ENCODE measurements at regions not wholly inside any gene's neighbourhood (a gene's known extent, or its start where the extent isn't known, plus 50 kb on each side); places are given as distances from the start of the nearest gene placed in this dataset.

- ATAC-seq (ENCODE audit: low read depth) = no peak
- Mint-ChIP-seq H3K4me1 (no peaks in the 10 kb centered on the region), H3K27ac (no peak overlapping the region), H3K27me3 (no peaks in the 10 kb centered on the region), H3K4me3 (no peak overlapping the region), H3K9me3 (peaks cover 1% of the 10 kb centered on the region), H3K36me3 (no peaks in the 10 kb centered on the region)
- DNase-seq (ENCODE audit: low spot score in 2 of 2) = no peak
These were observed 995.7 kb downstream of the CDH18 start for GRCh38 chr5:18992264-18992663.

DNA sequence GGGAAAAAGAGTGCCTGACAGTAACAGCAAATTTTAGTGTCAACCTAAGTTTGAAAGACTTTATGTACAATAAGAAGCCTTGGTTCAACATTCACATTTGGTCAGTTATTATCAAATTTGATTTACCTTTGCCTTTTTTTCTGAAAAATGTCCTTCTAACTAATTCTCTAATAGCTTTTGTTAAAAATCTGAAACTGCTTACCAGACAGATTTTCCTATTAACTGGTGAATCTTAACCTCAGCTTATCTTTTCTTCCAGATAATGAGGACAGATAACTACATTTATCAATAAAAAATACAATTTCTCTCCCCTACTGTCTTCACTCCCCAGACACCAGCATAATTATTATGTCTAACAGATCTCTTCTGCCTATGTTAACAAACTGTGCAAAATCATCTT lies 988.5 kb downstream of the CDH18 start:
- Mint-ChIP-seq H3K27me3 (no peaks in the 10 kb centered on the region), H3K4me3 (no peak overlapping the region), H3K36me3 (no peaks in the 10 kb centered on the region), H3K27ac (no peak overlapping the region), H3K9me3 (peaks cover 3% of the 10 kb centered on the region), H3K4me1 (no peaks in the 10 kb centered on the region)
- DNase-seq (ENCODE audit: low spot score in 2 of 2) (no peak), ATAC-seq (ENCODE audit: low read depth) (no peak)

- Mint-ChIP-seq H3K27me3 (no peaks in the 10 kb centered on the region), H3K9me3 (peaks cover 7% of the 10 kb centered on the region), H3K4me3 (no peak overlapping the region), H3K4me1 (no peaks in the 10 kb centered on the region), H3K27ac (no peak overlapping the region), H3K36me3 (no peaks in the 10 kb centered on the region)
- ATAC-seq (ENCODE audit: low read depth) (no peak), DNase-seq (ENCODE audit: low spot score in 2 of 2) (no peak)
These were observed 986.9 kb downstream of the CDH18 start for GRCh38 chr5:19001054-19001453.

DNA sequence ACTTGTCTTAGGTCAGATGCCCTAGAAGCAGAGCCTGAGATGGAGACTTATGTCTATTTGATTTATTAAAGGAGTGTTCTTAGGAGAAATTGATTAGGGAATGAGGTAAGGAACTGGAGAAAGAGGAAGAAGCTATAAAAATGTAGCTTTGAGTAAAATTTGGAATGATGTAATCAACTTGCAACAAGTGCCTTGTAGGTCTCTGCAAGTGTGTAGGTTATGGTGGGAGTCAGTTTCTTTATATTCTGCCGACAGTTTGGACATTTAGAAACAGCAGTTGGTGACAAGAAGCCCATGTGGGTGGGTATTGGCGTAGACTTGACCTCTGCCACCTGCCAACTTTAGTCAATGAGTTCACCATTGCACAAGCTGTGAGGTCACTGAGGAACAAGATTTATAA lies 986.5 kb downstream of the CDH18 start:
- no peaks in the 10 kb centered on the region for H3K27me3 Mint-ChIP-seq
- no peaks in the 10 kb centered on the region for H3K4me1 Mint-ChIP-seq
- ATAC-seq (ENCODE audit: low read depth) (no peak), DNase-seq (ENCODE audit: low spot score in 2 of 2) (no peak)
- H3K9me3 Mint-ChIP-seq = peaks cover 7% of the 10 kb centered on the region
- H3K4me3 Mint-ChIP-seq = no peak overlapping the region
- H3K36me3 Mint-ChIP-seq = no peaks in the 10 kb centered on the region
- no peak overlapping the region for H3K27ac Mint-ChIP-seq

DNA sequence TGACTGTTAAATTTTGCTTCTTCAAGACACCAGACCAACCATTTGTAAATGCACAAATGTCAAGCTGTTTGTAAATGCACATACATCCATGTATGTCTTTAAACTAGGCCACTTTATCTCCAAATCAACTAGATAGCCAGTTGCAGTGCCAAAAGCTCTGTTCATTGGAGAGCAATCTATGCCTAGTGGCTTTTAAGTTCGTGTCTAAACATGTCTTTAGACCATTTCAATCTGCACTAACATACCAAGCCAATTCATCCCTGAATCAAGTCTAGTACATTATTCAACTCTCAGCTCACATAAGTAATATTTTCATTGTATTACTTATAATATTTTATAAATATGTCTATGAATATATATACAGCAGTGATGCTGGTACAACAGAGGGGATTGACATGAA lies 985.9 kb downstream of the CDH18 start:
- DNase-seq (ENCODE audit: low spot score in 2 of 2) = no peak
- no peak for ATAC-seq (ENCODE audit: low read depth)
- no peaks in the 10 kb centered on the region for H3K4me1 Mint-ChIP-seq
- peaks cover 7% of the 10 kb centered on the region for H3K9me3 Mint-ChIP-seq
- no peaks in the 10 kb centered on the region for H3K27me3 Mint-ChIP-seq
- H3K36me3 Mint-ChIP-seq = no peaks in the 10 kb centered on the region
- H3K4me3 Mint-ChIP-seq = no peak overlapping the region
- no peak overlapping the region for H3K27ac Mint-ChIP-seq

GRCh38 chr5:19018822-19019221 lies 969.2 kb downstream of the CDH18 start:
- H3K4me1 Mint-ChIP-seq = no peaks in the 10 kb centered on the region
- no peaks in the 10 kb centered on the region for H3K36me3 Mint-ChIP-seq
- no peaks in the 10 kb centered on the region for H3K27me3 Mint-ChIP-seq
- no peak overlapping the region for H3K4me3 Mint-ChIP-seq
- no peak for ATAC-seq (ENCODE audit: low read depth)
- DNase-seq (ENCODE audit: low spot score in 2 of 2) = no peak
- H3K27ac Mint-ChIP-seq = no peak overlapping the region
- no peaks in the 10 kb centered on the region for H3K9me3 Mint-ChIP-seq

DNA sequence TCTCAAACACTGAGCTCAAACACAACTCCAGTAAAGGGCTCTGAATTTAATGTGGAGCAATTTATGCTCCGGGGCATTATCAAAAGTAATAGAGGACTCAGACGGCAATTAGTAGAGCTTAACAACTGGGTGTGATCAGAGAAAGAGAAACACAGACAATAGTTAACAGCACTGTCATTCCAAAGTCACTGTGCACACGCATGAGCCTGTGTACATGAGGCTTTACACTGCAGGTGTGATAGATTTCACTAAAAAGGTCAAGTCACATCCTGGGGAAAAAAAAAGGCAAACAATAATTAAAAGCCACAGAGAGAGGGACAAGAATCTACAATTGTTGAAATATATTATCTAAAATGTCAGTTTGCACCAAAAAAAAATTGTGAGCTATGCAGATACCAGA lies 956.5 kb downstream of the CDH18 start:
- Mint-ChIP-seq H3K9me3 (no peaks in the 10 kb centered on the region), H3K27me3 (no peaks in the 10 kb centered on the region), H3K27ac (no peak overlapping the region), H3K4me3 (no peak overlapping the region), H3K4me1 (no peaks in the 10 kb centered on the region), H3K36me3 (no peaks in the 10 kb centered on the region)
- ATAC-seq (ENCODE audit: low read depth) (no peak), DNase-seq (ENCODE audit: low spot score in 2 of 2) (no peak)

GRCh38 chr5:19035816-19036215 lies 952.2 kb downstream of the CDH18 start:
- Mint-ChIP-seq H3K36me3 (no peaks in the 10 kb centered on the region), H3K27me3 (no peaks in the 10 kb centered on the region), H3K4me3 (no peak overlapping the region), H3K4me1 (no peaks in the 10 kb centered on the region), H3K27ac (no peak overlapping the region), H3K9me3 (no peaks in the 10 kb centered on the region)
- DNase-seq (ENCODE audit: low spot score in 2 of 2) (no peak), ATAC-seq (ENCODE audit: low read depth) (no peak)

DNA sequence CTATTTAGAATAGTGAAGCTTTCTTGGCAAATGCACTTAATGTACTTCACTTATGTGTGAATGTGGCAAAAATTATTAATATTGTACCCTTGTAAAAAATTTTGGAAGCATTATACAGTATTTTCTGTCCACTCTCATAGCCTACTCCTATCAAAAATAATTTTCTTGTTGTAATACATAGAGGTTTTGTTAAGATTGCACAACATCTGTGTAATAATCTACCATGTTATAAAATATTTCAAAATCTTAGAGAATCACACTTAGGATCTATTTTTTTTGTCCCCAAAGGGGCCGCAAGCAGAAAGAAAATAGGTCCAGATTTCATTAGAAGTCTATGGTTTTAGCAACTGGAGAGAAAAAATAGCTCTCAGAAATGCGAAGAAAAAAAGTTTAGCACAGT lies 945.9 kb downstream of the CDH18 start:
- Mint-ChIP-seq H3K4me3 (no peak overlapping the region), H3K9me3 (peaks cover 3% of the 10 kb centered on the region), H3K4me1 (no peaks in the 10 kb centered on the region), H3K27ac (no peak overlapping the region), H3K36me3 (no peaks in the 10 kb centered on the region), H3K27me3 (no peaks in the 10 kb centered on the region)
- no peak for ATAC-seq (ENCODE audit: low read depth)
- DNase-seq (ENCODE audit: low spot score in 2 of 2) = no peak

- DNase-seq (ENCODE audit: low spot score in 2 of 2) = no peak
- no peak for ATAC-seq (ENCODE audit: low read depth)
- Mint-ChIP-seq H3K27me3 (no peaks in the 10 kb centered on the region), H3K4me3 (no peak overlapping the region), H3K9me3 (peaks cover 3% of the 10 kb centered on the region), H3K36me3 (no peaks in the 10 kb centered on the region), H3K27ac (no peak overlapping the region), H3K4me1 (no peaks in the 10 kb centered on the region)
These were observed 943.7 kb downstream of the CDH18 start for GRCh38 chr5:19044311-19044710.

DNA sequence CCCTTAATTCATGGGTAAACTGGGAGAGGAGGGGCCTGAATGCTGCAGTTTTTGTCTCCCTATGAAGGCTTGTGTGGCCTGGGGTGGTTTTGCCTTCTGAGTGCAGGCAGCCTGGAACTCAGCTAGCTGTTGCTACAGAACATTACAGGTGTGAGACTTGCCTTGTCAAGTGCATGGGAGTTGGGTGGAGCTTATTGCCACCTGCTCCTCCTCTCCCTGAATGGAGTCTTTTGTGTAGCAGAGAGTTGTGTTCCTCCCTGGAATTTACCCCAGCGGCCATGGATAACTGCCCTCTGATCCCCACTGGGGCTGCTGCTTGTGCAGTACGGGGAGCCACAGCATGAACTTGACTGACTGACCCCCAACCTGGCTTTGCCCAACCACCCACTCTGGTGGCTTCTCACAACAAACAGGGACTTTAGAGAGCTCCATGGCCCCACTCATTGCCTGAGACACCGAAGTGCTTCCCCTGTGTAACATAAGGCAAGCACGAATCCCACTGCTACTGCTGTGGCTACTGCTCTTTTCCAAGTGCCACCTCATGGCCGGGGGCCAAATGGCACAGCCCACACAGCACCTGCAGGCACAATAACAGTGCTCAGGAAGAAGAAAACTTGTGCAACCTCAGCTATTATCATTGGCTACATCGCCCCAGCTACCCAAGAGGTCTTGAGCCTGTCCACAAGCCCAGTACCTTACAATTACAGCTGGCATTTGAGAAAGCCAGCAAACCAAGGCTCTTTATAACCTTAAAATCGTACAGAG lies 942.9 kb downstream of the CDH18 start:
- Mint-ChIP-seq H3K4me1 (no peaks in the 10 kb centered on the region), H3K27me3 (no peaks in the 10 kb centered on the region), H3K36me3 (no peaks in the 10 kb centered on the region), H3K9me3 (peaks cover 3% of the 10 kb centered on the region), H3K27ac (no peak overlapping the region), H3K4me3 (no peak overlapping the region)
- DNase-seq (ENCODE audit: low spot score in 2 of 2) (no peak), ATAC-seq (ENCODE audit: low read depth) (no peak)

GRCh38 chr5:19047277-19047676 lies 940.7 kb downstream of the CDH18 start:
- Mint-ChIP-seq H3K36me3 (no peaks in the 10 kb centered on the region), H3K27me3 (no peaks in the 10 kb centered on the region), H3K4me3 (no peak overlapping the region), H3K9me3 (peaks cover 3% of the 10 kb centered on the region), H3K4me1 (no peaks in the 10 kb centered on the region), H3K27ac (no peak overlapping the region)
- no peak for DNase-seq (ENCODE audit: low spot score in 2 of 2)
- ATAC-seq (ENCODE audit: low read depth) = no peak

GRCh38 chr5:19048726-19049125 lies 939.3 kb downstream of the CDH18 start:
- no peak for ATAC-seq (ENCODE audit: low read depth)
- no peak overlapping the region for H3K27ac Mint-ChIP-seq
- no peak overlapping the region for H3K4me3 Mint-ChIP-seq
- no peak for DNase-seq (ENCODE audit: low spot score in 2 of 2)
- no peaks in the 10 kb centered on the region for H3K36me3 Mint-ChIP-seq
- H3K27me3 Mint-ChIP-seq = no peaks in the 10 kb centered on the region
- no peaks in the 10 kb centered on the region for H3K4me1 Mint-ChIP-seq
- H3K9me3 Mint-ChIP-seq = peaks cover 3% of the 10 kb centered on the region

DNA sequence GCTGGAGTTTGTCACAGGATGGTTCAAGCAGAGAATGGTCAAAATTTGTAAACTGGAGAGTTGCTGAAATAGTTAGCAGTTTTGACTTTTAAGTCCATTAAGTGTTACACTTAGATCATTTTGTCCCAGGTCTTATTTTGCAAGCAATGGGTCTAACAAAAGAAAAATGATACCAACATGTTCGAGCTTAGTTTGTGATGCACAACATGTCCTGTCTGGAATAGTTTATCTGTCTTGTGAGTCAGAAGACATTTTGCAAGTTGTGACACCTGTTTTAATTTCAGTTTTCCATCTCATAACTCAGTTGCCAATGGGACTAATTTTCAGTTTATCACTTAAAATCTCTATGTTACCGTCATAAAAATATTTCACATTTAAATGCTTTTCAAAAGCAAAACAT lies 929.8 kb downstream of the CDH18 start:
- Mint-ChIP-seq H3K9me3 (peaks cover 2% of the 10 kb centered on the region), H3K36me3 (no peaks in the 10 kb centered on the region)

GRCh38 chr5:19064094-19064493 lies 923.9 kb downstream of the CDH18 start:
- Mint-ChIP-seq H3K9me3 (no peaks in the 10 kb centered on the region), H3K27ac (no peak overlapping the region), H3K4me1 (no peaks in the 10 kb centered on the region), H3K27me3 (no peaks in the 10 kb centered on the region), H3K36me3 (no peaks in the 10 kb centered on the region), H3K4me3 (no peak overlapping the region)
- DNase-seq (ENCODE audit: low spot score in 2 of 2) (no peak), ATAC-seq (ENCODE audit: low read depth) (no peak)

More for the DNA sequence above, 929.8 kb downstream of the CDH18 start:
- H3K4me3 Mint-ChIP-seq = no peak overlapping the region
- H3K27ac Mint-ChIP-seq = no peak overlapping the region
- no peak for ATAC-seq (ENCODE audit: low read depth)
- H3K4me1 Mint-ChIP-seq = no peaks in the 10 kb centered on the region
- no peak for DNase-seq (ENCODE audit: low spot score in 2 of 2)
- no peaks in the 10 kb centered on the region for H3K27me3 Mint-ChIP-seq
